A673 (cell line): ENCODE measurements at regions not wholly inside any gene's neighbourhood (a gene's known extent, or its start where the extent isn't known, plus 50 kb on each side); places are given as distances from the start of the nearest gene placed in this dataset.

Source experiments
- CTCF ChIP-seq: fragments of 300-800, 200-600 bp; sonication (generic); conservative IDR thresholded peaks from 2 replicates; pipeline ENCODE4 v1.5.1; 2017; ENCODE audit warnings: low read depth, mild to moderate bottlenecking, antibody characterized with exemption, low read length, moderate library complexity, mixed read lengths
- EZH2 ChIP-seq: fragments of 200-600 bp; sonication (generic); IDR thresholded peaks from 2 replicates; pipeline ENCODE4 v1.6.1; 2017; ENCODE audit warnings: borderline replicate concordance, low read depth, mild to moderate bottlenecking, mixed read lengths, antibody characterized with exemption, low read length; ENCODE audit not compliant: poor library complexity, severe bottlenecking

GRCh38 chr4:123579961-123580360, 183.4 kb downstream of the SPRY1 start:
- TF ChIP-seq CTCF = no peak
- TF ChIP-seq EZH2 = no peak
